Progenitor cell of endocrine pancreas (in vitro differentiated cells): ENCODE measurements at regions not wholly inside any gene's neighbourhood (a gene's known extent, or its start where the extent isn't known, plus 50 kb on each side); places are given as distances from the start of the nearest gene placed in this dataset.
"Not testable (repeated sequence)": the region's sequence is repeated elsewhere in the genome, so short reads cannot be mapped to it uniquely, and the experiment has no call there.

Experiments used
- DNase-seq: peaks from one replicate; pipeline ENCODE4 v3.0.0; 2021; ENCODE audit warnings: low spot score; ENCODE audit not compliant: unreplicated experiment
- H3K27ac Mint-ChIP-seq: 2 replicates; pipeline ENCODE4 v1.8.0; 2021; ENCODE audit warnings: mild to moderate bottlenecking, moderate library complexity, mixed read lengths
- H3K27me3 Mint-ChIP-seq: 2 replicates; pipeline ENCODE4 v1.8.0; 2021; ENCODE audit warnings: mixed read lengths
- H3K36me3 Mint-ChIP-seq: 2 replicates; pipeline ENCODE4 v1.8.0; 2022; ENCODE audit warnings: mixed read lengths; ENCODE audit not compliant: insufficient read depth
- H3K4me1 Mint-ChIP-seq: 2 replicates; pipeline ENCODE4 v1.8.0; 2021; ENCODE audit warnings: low read depth, mixed read lengths
- H3K4me3 Mint-ChIP-seq: 2 replicates; pipeline ENCODE4 v1.8.0; 2021; ENCODE audit warnings: low read depth, mild to moderate bottlenecking, moderate library complexity, mixed read lengths
- H3K9me3 Mint-ChIP-seq: 2 replicates; pipeline ENCODE4 v1.8.0; 2021; ENCODE audit warnings: low read depth, mixed read lengths
- TF ChIP-seq, protein P1 (sequence below): fragments of 200-600 bp; sonication (generic); IDR thresholded peaks from one replicate; pipeline ENCODE4 v1.5.0; 2021; ENCODE audit warnings: antibody characterized with exemption, mild to moderate bottlenecking; ENCODE audit not compliant: unreplicated experiment

DNA sequence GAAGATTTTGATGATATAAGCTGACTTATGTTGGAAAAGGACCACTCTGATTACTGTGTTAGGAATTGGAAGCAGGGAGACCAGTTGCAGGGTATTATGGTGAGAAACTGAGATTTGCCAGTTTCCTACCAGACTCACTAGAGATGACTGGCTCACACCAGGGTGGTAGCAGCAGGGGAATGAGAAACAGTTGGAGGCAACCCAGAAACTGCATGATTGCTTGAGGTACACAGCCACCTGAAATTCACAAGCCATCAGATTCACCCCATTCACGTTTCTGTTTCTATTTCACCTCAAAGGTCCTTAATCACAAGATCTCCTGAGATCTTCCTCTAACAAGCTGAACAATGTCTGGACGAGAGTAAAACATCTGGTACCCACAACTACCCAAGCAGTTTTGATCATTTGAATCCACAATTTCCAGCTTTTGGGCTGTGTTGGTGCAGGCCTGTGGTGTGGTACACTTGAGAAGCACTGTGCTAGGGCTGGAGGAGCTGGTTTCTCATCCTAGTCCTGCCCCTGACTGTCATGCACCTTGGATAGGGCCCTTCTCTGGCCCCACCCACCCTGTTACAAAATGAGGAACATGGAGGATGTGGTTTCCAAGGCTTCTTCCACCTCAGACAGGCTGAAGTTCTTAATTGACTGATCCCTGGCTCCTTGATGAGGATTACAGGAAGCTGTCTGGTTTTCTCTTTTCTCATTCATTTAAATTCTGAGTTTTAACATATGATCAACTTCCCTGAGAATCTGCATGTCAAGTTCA, 233.4 kb downstream of the INSC start:
- TF ChIP-seq, protein P1, sequence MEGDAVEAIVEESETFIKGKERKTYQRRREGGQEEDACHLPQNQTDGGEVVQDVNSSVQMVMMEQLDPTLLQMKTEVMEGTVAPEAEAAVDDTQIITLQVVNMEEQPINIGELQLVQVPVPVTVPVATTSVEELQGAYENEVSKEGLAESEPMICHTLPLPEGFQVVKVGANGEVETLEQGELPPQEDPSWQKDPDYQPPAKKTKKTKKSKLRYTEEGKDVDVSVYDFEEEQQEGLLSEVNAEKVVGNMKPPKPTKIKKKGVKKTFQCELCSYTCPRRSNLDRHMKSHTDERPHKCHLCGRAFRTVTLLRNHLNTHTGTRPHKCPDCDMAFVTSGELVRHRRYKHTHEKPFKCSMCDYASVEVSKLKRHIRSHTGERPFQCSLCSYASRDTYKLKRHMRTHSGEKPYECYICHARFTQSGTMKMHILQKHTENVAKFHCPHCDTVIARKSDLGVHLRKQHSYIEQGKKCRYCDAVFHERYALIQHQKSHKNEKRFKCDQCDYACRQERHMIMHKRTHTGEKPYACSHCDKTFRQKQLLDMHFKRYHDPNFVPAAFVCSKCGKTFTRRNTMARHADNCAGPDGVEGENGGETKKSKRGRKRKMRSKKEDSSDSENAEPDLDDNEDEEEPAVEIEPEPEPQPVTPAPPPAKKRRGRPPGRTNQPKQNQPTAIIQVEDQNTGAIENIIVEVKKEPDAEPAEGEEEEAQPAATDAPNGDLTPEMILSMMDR, result no peak
- no peaks in the 10 kb centered on the region for H3K36me3 Mint-ChIP-seq
- H3K27ac Mint-ChIP-seq, result no peak overlapping the region
- no peaks in the 10 kb centered on the region for H3K9me3 Mint-ChIP-seq
- H3K4me1 Mint-ChIP-seq, result no peaks in the 10 kb centered on the region
- no peak for DNase-seq
- peaks cover 19% of the 10 kb centered on the region for H3K27me3 Mint-ChIP-seq
- H3K4me3 Mint-ChIP-seq, result no peak overlapping the region

DNA sequence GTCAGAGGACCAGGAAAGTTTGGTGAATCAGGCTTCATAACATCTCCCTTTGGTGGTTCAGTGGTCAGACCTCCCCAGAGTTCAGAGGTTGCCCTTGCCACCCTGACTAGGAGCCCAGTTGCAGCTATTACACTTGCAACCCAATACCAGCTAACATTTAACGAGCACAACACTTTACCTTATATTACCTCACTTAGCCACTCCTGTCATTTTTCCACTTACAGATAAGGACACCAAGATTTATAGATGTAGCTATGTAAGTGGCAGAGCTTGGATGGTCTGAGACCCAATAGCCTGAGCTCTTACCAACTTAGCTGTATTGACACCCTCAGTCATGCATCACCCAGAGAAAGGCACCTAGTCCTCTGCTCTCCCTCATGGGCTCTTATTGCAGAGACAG, 234.7 kb downstream of the INSC start:
- no peaks in the 10 kb centered on the region for H3K9me3 Mint-ChIP-seq
- no peak for DNase-seq
- TF ChIP-seq, protein P1, result no peak
- no peaks in the 10 kb centered on the region for H3K4me1 Mint-ChIP-seq
- H3K36me3 Mint-ChIP-seq, result no peaks in the 10 kb centered on the region
- no peak overlapping the region for H3K27ac Mint-ChIP-seq
- no peak overlapping the region for H3K4me3 Mint-ChIP-seq
- peaks cover 19% of the 10 kb centered on the region for H3K27me3 Mint-ChIP-seq

DNA sequence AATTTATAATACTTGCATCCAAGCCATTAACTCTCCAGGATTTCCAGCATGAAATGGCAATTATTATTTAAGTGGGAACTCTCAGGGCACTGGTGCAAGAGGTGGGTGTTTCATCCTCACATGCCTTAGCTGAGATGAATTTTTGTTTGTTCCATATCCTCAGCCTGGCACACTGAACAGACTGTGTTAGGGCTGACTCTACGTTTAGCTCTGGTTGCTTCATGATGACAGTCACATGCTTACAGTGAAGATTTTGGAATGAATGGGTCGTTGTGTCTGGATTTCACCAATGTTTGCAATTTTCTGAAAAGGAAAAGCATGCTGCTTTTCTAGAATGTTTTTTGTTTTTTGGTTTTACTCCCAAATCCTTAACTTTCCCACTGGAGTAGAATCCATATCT, 246.6 kb downstream of the INSC start:
- Mint-ChIP-seq H3K27me3 (peaks cover 12% of the 10 kb centered on the region), H3K4me1 (peaks cover 7% of the 10 kb centered on the region), H3K27ac (no peak overlapping the region), H3K36me3 (no peaks in the 10 kb centered on the region), H3K9me3 (peaks cover 2% of the 10 kb centered on the region), H3K4me3 (no peak overlapping the region)
- DNase-seq, result no peak
- TF ChIP-seq, protein P1, result no peak

DNA sequence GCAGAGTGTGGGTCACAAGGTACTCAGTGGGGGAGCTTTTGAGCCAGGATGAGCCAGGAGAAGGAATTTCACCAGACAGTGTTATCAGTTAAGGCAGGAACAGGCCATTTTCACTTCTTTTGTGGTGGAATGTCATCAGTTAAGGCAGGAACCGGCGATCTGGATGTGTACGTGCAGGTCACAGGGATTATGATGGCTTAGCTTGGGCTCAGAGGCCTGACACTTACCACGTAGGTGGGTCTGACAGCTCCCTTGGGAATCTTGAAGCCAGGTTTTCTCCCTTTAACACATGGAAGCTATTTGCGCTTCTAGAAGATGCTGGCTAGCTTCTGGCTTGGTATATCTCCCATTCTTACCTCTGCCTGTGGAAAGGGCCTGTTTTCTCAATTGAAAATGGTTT, 250.6 kb downstream of the INSC start:
- not testable (repeated sequence) for H3K27ac Mint-ChIP-seq, DNase-seq, H3K36me3 Mint-ChIP-seq, H3K9me3 Mint-ChIP-seq, H3K4me3 Mint-ChIP-seq, H3K4me1 Mint-ChIP-seq
- H3K27me3 Mint-ChIP-seq, result peaks cover 16% of the 10 kb centered on the region

DNA sequence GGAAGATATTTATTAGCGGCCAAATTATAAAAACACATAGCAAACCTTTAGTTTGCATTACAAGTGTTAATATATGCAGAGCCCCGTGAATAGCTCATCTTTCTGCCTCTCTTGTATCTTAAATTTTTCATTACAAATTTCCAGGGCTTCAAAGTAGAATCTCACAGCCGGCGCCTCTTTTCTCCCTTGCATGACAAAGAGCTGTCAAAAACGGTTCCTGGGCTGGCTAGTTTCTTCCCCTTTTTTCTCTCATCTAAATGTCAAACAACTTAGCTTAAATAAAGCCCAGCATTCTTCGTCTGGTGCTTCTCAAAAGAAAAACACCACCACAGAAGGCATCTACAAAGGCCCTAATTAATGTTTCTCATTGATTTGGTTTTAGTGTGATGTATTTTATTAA, 253.0 kb downstream of the INSC start:
- H3K9me3 Mint-ChIP-seq, result no peaks in the 10 kb centered on the region
- DNase-seq, result no peak
- H3K27ac Mint-ChIP-seq, result no peak overlapping the region
- H3K27me3 Mint-ChIP-seq, result peaks cover 16% of the 10 kb centered on the region
- no peak overlapping the region for H3K4me3 Mint-ChIP-seq
- TF ChIP-seq, protein P1, result no peak
- no peaks in the 10 kb centered on the region for H3K4me1 Mint-ChIP-seq
- H3K36me3 Mint-ChIP-seq, result no peaks in the 10 kb centered on the region

DNA sequence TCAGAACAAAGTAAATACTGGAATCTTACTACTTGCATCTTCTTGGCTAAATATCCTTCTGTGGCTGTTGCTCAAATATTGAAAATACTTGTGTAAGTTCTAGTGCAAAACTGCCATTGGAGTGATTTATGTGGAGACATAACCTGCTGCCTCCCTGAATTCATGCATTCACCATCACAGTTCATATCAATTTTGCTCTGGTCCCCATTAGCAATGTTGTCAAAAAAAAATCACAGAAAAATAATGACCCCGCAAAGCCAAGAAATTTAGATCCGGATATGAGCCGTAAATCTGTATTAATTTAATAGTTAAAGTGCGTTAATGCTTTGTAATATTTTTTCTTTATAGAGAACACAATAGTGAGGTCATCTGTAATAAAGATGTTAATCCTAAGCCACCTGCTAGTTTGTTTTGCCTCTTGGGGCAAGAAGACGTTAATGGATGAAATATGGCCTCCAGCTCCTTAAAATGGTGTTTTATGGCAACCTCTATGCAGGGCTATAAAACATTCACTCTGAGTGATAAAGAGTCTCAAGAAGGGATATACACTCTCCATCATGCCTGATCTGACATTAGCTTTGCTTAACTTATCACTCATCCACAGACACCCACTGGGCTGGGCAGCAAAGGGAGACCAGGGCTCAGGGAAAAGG, 255.9 kb downstream of the INSC start:
- Mint-ChIP-seq H3K4me1 (peaks cover 4% of the 10 kb centered on the region), H3K9me3 (peaks cover 3% of the 10 kb centered on the region), H3K4me3 (no peak overlapping the region), H3K27me3 (peaks cover 4% of the 10 kb centered on the region), H3K36me3 (no peaks in the 10 kb centered on the region), H3K27ac (no peak overlapping the region)
- no peak for DNase-seq
- TF ChIP-seq, protein P1, result no peak
